GM12874 (cell line): ENCODE measurements at regions not wholly inside any gene's neighbourhood (a gene's known extent, or its start where the extent isn't known, plus 50 kb on each side); places are given as distances from the start of the nearest gene placed in this dataset.

Experiments used
- TF ChIP-seq, protein P1 (sequence below): IDR thresholded peaks from 2 replicates; pipeline ENCODE4 v1.5.1; 2011; ENCODE audit warnings: low read depth, mild to moderate bottlenecking, control low read depth, low read length, moderate library complexity; ENCODE audit not compliant: insufficient read depth

DNA sequence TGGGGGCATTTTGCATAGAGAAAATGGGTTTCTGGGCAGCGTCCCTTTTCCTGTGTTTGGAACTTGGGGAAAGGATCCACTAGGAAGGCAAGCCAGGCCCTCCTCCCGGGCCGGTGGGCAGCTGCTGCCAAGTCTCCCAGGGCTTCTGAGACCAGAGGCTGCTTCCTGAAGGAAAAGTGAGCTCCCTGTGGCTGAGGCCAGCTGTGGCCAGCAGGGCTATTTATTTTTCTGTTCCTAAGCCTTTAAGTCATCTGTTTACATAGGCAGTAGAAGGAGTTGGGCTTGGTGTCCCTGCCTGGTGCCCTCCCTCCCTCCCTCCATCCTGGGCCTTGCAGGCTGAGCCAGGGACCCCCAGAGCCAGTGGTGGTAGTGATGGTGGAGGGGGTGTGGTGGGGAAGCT lies 70.5 kb upstream of the COL13A1 start:
- TF ChIP-seq, protein P1, sequence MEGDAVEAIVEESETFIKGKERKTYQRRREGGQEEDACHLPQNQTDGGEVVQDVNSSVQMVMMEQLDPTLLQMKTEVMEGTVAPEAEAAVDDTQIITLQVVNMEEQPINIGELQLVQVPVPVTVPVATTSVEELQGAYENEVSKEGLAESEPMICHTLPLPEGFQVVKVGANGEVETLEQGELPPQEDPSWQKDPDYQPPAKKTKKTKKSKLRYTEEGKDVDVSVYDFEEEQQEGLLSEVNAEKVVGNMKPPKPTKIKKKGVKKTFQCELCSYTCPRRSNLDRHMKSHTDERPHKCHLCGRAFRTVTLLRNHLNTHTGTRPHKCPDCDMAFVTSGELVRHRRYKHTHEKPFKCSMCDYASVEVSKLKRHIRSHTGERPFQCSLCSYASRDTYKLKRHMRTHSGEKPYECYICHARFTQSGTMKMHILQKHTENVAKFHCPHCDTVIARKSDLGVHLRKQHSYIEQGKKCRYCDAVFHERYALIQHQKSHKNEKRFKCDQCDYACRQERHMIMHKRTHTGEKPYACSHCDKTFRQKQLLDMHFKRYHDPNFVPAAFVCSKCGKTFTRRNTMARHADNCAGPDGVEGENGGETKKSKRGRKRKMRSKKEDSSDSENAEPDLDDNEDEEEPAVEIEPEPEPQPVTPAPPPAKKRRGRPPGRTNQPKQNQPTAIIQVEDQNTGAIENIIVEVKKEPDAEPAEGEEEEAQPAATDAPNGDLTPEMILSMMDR: no peak

DNA sequence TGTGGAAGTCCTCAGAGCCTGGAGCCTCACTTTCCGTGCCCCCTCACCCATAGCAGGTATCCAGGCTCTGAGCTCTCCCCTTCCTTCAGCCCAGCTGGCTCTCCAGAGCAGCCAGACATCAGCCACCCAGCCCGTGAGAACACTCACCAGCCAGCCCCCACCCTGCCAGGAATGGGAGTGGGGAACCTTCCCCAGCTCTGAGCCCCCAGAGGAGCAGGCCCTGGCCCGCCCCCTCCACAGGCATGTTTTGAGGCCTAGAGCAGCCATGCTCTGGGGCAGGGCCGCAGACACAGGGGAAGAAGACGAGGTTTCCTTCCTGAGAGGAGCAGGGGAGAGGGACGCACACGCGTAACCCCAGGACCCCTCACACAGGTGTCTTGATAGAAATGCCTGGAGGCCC lies 70.0 kb upstream of the COL13A1 start:
- TF ChIP-seq, protein P1: no peak

DNA sequence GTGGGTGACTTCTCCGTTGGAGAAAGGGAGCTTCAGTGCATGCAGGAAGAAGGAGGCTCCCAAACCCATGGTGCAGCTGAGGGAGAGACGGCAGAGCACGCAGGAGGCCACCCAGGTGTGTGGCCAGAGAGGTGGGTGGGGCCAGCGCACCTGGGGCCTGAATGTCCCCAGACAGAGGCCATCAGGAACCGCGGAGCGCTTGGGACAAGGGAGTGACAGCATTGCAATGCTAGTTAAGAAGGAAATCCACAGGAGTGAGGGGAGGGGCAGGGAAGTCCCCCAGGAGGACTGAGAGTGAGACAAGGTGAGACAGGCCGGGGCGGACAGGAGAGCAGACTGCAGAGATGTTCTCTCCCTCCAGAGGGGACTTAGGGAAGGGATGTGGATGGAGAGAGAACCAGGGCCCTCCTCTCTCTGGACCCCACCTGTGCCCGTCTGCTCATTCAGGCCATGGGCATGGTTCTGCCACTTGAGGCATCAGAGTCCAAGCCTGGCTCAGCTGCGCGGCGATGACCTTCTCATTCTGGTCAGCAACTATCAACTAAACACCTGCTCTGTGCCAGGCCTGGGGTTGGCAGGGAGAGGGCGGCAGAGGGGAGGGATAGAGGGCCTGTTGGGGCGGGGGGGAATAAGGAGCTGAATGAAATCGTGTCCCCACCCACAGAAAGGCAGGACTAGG lies 69.4 kb upstream of the COL13A1 start:
- TF ChIP-seq, protein P1: no peak

DNA sequence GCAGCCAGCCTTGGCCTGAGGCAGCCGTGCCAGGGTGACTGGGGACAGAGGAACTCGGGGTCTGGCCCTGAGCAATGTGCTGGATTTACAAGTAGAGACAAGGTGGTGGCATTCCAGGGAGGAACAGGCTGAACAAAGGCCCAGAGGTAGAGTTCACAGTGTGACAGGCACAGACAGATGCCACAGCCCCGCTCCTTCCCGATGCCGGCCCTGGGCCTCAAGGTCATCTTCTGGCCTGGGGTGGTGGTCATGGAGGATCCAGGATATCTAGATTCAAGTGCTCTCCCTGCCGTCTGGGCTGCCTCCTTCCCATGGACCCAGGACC lies 68.9 kb upstream of the COL13A1 start:
- TF ChIP-seq, protein P1: no peak

DNA sequence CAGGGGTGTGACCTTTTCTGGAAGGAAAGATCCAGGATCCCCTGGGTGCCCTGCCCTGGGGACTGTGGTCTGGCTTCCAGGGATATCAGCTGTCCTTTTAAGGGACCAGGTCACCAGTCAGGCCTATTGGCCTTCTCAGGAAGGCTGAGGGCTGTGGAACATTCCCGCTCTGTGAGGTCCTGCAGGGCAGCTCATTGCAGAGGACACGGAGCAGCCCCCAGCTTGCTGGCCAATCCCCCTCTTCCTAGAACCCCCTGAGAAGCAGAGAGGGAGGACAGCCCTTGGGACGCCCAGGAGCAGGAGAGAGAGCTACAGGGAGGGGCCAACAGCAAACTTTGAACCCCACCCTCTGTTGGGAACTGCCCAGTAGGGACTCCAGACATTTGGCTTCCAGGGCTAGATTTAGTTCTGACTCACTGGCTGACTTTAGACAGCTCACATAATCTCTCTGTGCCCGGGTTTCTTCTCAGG lies 67.9 kb upstream of the COL13A1 start:
- TF ChIP-seq, protein P1: no peak

DNA sequence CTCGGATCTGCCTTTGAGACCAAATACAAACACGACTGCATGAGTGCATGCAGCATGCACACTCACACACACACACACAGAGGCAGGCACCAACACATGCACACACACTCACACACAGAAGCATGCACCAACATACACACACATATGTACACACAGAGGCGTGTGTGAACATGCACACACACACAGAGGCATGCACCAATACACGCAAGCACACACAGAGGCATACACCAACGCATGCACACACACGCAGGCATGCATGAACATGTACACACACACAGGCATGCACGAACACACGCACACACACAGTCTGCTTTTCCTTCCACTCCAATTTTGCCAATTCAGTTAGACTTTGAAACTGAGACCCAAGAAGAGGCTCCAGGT lies 67.3 kb upstream of the COL13A1 start:
- TF ChIP-seq, protein P1: no peak

DNA sequence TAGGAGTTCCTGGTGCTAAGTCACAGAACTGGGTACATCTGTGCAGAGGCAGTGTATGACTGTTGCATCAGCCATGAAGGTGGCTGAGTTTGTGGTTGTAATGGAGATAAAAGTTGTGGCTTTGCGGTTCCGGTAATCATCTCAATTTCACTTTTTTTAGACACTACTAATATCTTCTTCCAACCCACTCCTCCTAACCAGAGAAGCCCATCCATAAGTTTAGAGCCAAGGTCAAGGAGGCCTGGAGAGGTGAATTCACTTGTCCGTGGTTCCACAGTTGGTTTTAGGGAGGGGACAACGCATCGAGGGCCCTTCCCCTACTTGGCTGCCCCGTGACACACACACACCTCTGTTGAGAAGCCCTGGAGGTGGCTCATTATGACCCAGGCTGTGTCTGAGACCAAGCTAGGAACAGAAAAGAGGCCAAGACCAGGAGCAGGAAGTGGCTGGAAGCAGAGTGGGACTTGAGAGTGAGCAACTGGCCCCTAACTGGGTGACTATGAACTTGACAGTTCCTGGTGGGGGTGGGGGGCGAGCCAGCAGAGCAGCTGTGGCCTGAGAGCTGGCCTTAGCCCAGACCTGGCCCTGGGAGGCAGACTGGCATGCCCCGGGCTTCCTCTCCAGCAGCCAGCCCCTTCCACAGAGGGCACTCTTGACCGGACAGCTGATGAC lies 66.8 kb upstream of the COL13A1 start:
- TF ChIP-seq, protein P1: no peak
